IMR-90 (cell line): ENCODE measurements at regions not wholly inside any gene's neighbourhood (a gene's known extent, or its start where the extent isn't known, plus 50 kb on each side); places are given as distances from the start of the nearest gene placed in this dataset.

Experiments used
- ATAC-seq: fragments of 200-7000 bp; cut with Tn5 transposase; 2 replicates; pipeline ENCODE4 v1.9.1; 2020; ENCODE audit warnings: low read depth, mild to moderate bottlenecking, moderate library complexity
- BruUV-seq: library from RNA; stranded (reverse); fragments of 400-500 nt; replicated peaks from 2 replicates; lab custom pipeline; 2021; lab: Mats Ljungman, UMichigan
- CTCF ChIA-PET: fragments of 300-600 bp; formaldehyde crosslinking; extraction: SDS; loops from one replicate; lab custom pipeline; 2021; ENCODE audit warnings: antibody characterized with exemption; lab: Yijun Ruan, JAX
- POLR2A ChIA-PET: fragments of 300-600 bp; sonication (Branson Sonifier 250); formaldehyde crosslinking; loops from one replicate; lab custom pipeline; 2022; ENCODE audit warnings: antibody characterized with exemption; ENCODE audit not compliant: unreplicated experiment; lab: Charles Lee
- DNase-seq: peaks from one replicate; pipeline ENCODE4 v3.0.0; 2013
- H2AFZ ChIP-seq: replicated peaks from 2 replicates; pipeline ENCODE3; 2013; ENCODE audit warnings: low read length, mild to moderate bottlenecking; ENCODE audit not compliant: poor library complexity
- H2AK5ac ChIP-seq: 2 replicates; pipeline ENCODE4 v1.6.1; 2013; ENCODE audit warnings: low read depth, low read length, inconsistent platforms
- H2AK9ac ChIP-seq: replicated peaks from 2 replicates; pipeline ENCODE3; 2013; ENCODE audit warnings: mild to moderate bottlenecking, low read depth, low read length, moderate library complexity; ENCODE audit not compliant: poor library complexity
- H2BK120ac ChIP-seq: 2 replicates; pipeline ENCODE4 v1.6.1; 2013; ENCODE audit warnings: low read depth, low read length, inconsistent platforms
- H2BK15ac ChIP-seq: 3 replicates; pipeline ENCODE4 v1.6.1; 2013; ENCODE audit warnings: low read depth, low read length, inconsistent platforms
- H2BK20ac ChIP-seq: 2 replicates; pipeline ENCODE4 v1.6.1; 2013; ENCODE audit warnings: low read depth, mild to moderate bottlenecking, inconsistent platforms, low read length, moderate library complexity
- H2BK5ac ChIP-seq: 2 replicates; pipeline ENCODE4 v1.6.1; 2013; ENCODE audit warnings: mild to moderate bottlenecking, low read depth, low read length, inconsistent platforms; ENCODE audit not compliant: poor library complexity, severe bottlenecking
- H3K14ac ChIP-seq: replicated peaks from 2 replicates; pipeline ENCODE4 v1.6.1; 2013; ENCODE audit warnings: low read depth, low read length, inconsistent platforms
- H3K18ac ChIP-seq: 2 replicates; pipeline ENCODE4 v1.6.1; 2013; ENCODE audit warnings: low read depth, low read length, control low read depth
- H3K23ac ChIP-seq: 2 replicates; pipeline ENCODE4 v1.6.1; 2013; ENCODE audit warnings: low read depth, low read length, inconsistent platforms
- H3K27ac ChIP-seq: 2 replicates; pipeline ENCODE4 v1.5.1; 2013; ENCODE audit warnings: mild to moderate bottlenecking, control low read depth, low read length; ENCODE audit not compliant: insufficient read depth
- H3K27me3 ChIP-seq: 2 replicates; pipeline ENCODE4 v1.6.1; 2013; ENCODE audit warnings: low read length; ENCODE audit not compliant: control insufficient read depth, insufficient read depth
- H3K36me3 ChIP-seq: 2 replicates; pipeline ENCODE4 v1.6.1; 2013; ENCODE audit warnings: low read length, mixed read lengths; ENCODE audit not compliant: control insufficient read depth, insufficient read depth
- H3K4ac ChIP-seq: 2 replicates; pipeline ENCODE4 v1.6.1; 2013; ENCODE audit warnings: low read depth, low read length, inconsistent platforms
- H3K4me1 ChIP-seq: 2 replicates; pipeline ENCODE4 v1.6.1; 2013; ENCODE audit warnings: low read length, mixed read lengths; ENCODE audit not compliant: control insufficient read depth, insufficient read depth
- H3K4me2 ChIP-seq: 2 replicates; pipeline ENCODE4 v1.6.1; 2013; ENCODE audit warnings: low read depth, mild to moderate bottlenecking, control low read depth, low read length, moderate library complexity
- H3K4me3 ChIP-seq: 2 replicates; pipeline ENCODE4 v1.5.1; 2013; ENCODE audit warnings: low read depth, mild to moderate bottlenecking, control low read depth, low read length, moderate library complexity; ENCODE audit not compliant: insufficient read depth
- H3K56ac ChIP-seq: 2 replicates; pipeline ENCODE4 v1.6.1; 2013; ENCODE audit warnings: low read length, inconsistent platforms; ENCODE audit not compliant: insufficient read depth; ENCODE audit errors: extremely low read depth
- H3K79me1 ChIP-seq, 2 experiments: 2 replicates each; pipeline ENCODE4 v1.6.1; 2013; ENCODE audit warnings: low read length in 2 of 2, inconsistent platforms in 1 of 2, low read depth in 1 of 2
- H3K9ac ChIP-seq: 2 replicates; pipeline ENCODE4 v1.6.1; 2013; ENCODE audit warnings: low read depth, low read length, control low read depth
- H3K9me1 ChIP-seq: 2 replicates; pipeline ENCODE4 v1.6.1; 2013; ENCODE audit warnings: low read length, inconsistent platforms; ENCODE audit not compliant: insufficient read depth
- H3K9me3 ChIP-seq: 2 replicates; pipeline ENCODE4 v1.6.1; 2013; ENCODE audit warnings: low read length; ENCODE audit not compliant: control insufficient read depth, insufficient read depth
- H4K20me1 ChIP-seq: 2 replicates; pipeline ENCODE4 v1.6.1; 2013; ENCODE audit warnings: low read length, inconsistent platforms; ENCODE audit not compliant: insufficient read depth
- H4K5ac ChIP-seq: 2 replicates; pipeline ENCODE4 v1.6.1; 2013; ENCODE audit warnings: mild to moderate bottlenecking, low read depth, low read length, control low read depth
- H4K8ac ChIP-seq, 2 experiments: 2 replicates each; pipeline ENCODE4 v1.6.1; 2013; ENCODE audit warnings: low read depth in 2 of 2, low read length in 2 of 2, control low read depth in 1 of 2, inconsistent platforms in 1 of 2
- H4K91ac ChIP-seq: 2 replicates; pipeline ENCODE4 v1.6.1; 2013; ENCODE audit warnings: low read depth, low read length, inconsistent platforms; ENCODE audit not compliant: insufficient read depth
- BHLHE40 ChIP-seq: fragments of 150-350 bp; IDR thresholded peaks from 2 replicates; pipeline ENCODE4 v1.6.1; 2016; ENCODE audit warnings: mild to moderate bottlenecking, low read depth, low read length
- CEBPB ChIP-seq: IDR thresholded peaks from 2 replicates; pipeline ENCODE4 v1.6.1; 2012; ENCODE audit warnings: low read depth, low read length, improper control_type of control experiment
- CHD1 ChIP-seq: IDR thresholded peaks from 2 replicates; pipeline ENCODE4 v1.6.1; 2012; ENCODE audit warnings: low read depth, low read length, improper control_type of control experiment
- FOS ChIP-seq: fragments of 150-350 bp; IDR thresholded peaks from 2 replicates; pipeline ENCODE4 v1.6.1; 2016; ENCODE audit warnings: low read depth, low read length
- MAFK ChIP-seq: IDR thresholded peaks from 2 replicates; pipeline ENCODE4 v1.6.1; 2012; ENCODE audit warnings: low read depth, low read length, improper control_type of control experiment
- MAZ ChIP-seq: IDR thresholded peaks from 2 replicates; pipeline ENCODE4 v1.6.1; 2012; ENCODE audit warnings: low read depth, mild to moderate bottlenecking, low read length, improper control_type of control experiment, moderate library complexity, borderline replicate concordance
- MXI1 ChIP-seq: IDR thresholded peaks from 2 replicates; pipeline ENCODE4 v1.6.1; 2012; ENCODE audit warnings: low read depth, mild to moderate bottlenecking, low read length, moderate library complexity, borderline replicate concordance
- NFE2L2 ChIP-seq: fragments of 150-350 bp; IDR thresholded peaks from 2 replicates; pipeline ENCODE4 v1.6.1; 2016; ENCODE audit warnings: low read depth, mild to moderate bottlenecking, low read length
- POLR2A ChIP-seq: IDR thresholded peaks from 2 replicates; pipeline ENCODE4 v1.6.1; 2012; ENCODE audit warnings: mild to moderate bottlenecking, low read depth, low read length
- RCOR1 ChIP-seq: IDR thresholded peaks from 2 replicates; pipeline ENCODE4 v1.6.1; 2012; ENCODE audit warnings: mild to moderate bottlenecking, low read length, improper control_type of control experiment; ENCODE audit not compliant: insufficient replicate concordance
- RFX5 ChIP-seq: IDR thresholded peaks from 2 replicates; pipeline ENCODE4 v1.8.0; 2012; ENCODE audit warnings: low read depth, mild to moderate bottlenecking, low read length, moderate library complexity
- SMC3 ChIP-seq: fragments of 150-350 bp; IDR thresholded peaks from 2 replicates; pipeline ENCODE4 v1.6.1; 2016; ENCODE audit warnings: low read depth, mild to moderate bottlenecking, antibody characterized with exemption, low read length, moderate library complexity
- USF2 ChIP-seq: fragments of 150-350 bp; IDR thresholded peaks from 2 replicates; pipeline ENCODE4 v1.6.1; 2017; ENCODE audit warnings: mild to moderate bottlenecking, antibody characterized with exemption, low read length, low read depth
- WGBS, 2 experiments: methylation state at CpG; one replicate each; pipeline versions ENCODE4 v1.1.5 to v1.1.7; 2013; ENCODE audit warnings: missing lambda C conversion rate in 2 of 2; ENCODE audit not compliant: insufficient read length in 1 of 2; ENCODE audit errors: extremely low coverage in 2 of 2; 5-methylcytosine and 5-hydroxymethylcytosine counted together
- dilution Hi-C: fragments of 300-500 bp; cut with HindIII; formaldehyde crosslinking; loops from one replicate; pipeline ENCODE4 v1.14.3; 2018; ENCODE audit warnings: low sequenced_read_pairs; ENCODE audit not compliant: unreplicated experiment
- in situ Hi-C: fragments of 300-500 bp; cut with MboI; formaldehyde crosslinking; loops from 3 replicates; pipeline ENCODE4 v1.14.3; 2019; ENCODE audit warnings: low sequenced_read_pairs, inconsistent platforms, mixed read lengths
- intact Hi-C: fragments of 100-400 bp; cut with micrococcal nuclease; formaldehyde crosslinking; loops from 2 replicates; pipeline ENCODE4 v1.10.0; 2022

GRCh38 chr4:104596189-104596588, 101.5 kb upstream of the CXXC4 start:
- CTCF ChIA-PET: no interaction called here
- no peak overlapping the region for H3K56ac ChIP-seq
- H3K14ac ChIP-seq: no peak overlapping the region
- H4K5ac ChIP-seq: no peak overlapping the region
- H4K8ac ChIP-seq: no peak overlapping the region
- no peak overlapping the region for H2AK9ac ChIP-seq
- no peak overlapping the region for H3K4me2 ChIP-seq
- H4K20me1 ChIP-seq: no peaks in the 10 kb centered on the region
- intact Hi-C loops: no loop called here
- no peak overlapping the region for H2BK5ac ChIP-seq
- H2BK120ac ChIP-seq: no peak overlapping the region
- H2BK20ac ChIP-seq: no peak overlapping the region
- TF ChIP-seq USF2 (no peak), NFE2L2 (no peak), CEBPB (no peak), FOS (no peak), MXI1 (no peak), BHLHE40 (no peak), RFX5 (no peak), SMC3 (no peak), CHD1 (no peak), POLR2A (no peak), MAFK (no peak), RCOR1 (no peak), MAZ (no peak)
- H2AK5ac ChIP-seq: no peak overlapping the region
- no peak for ATAC-seq
- no peak overlapping the region for H2AFZ ChIP-seq
- H3K9me1 ChIP-seq: no peaks in the 10 kb centered on the region
- peaks cover 3% of the 10 kb centered on the region; the same call in 1 of the 2 replicates for H3K9me3 ChIP-seq
- H3K79me1 ChIP-seq: no peaks in the 10 kb centered on the region
- H3K9ac ChIP-seq: no peak overlapping the region
- POLR2A ChIA-PET: no interaction called here
- no peaks in the 10 kb centered on the region for H3K4me1 ChIP-seq
- no peak for DNase-seq
- no peak overlapping the region for H3K23ac ChIP-seq
- no peaks in the 10 kb centered on the region for H3K36me3 ChIP-seq
- in situ Hi-C loops: no loop called here
- no CpG with 5 or more reads among the region's 5 CpGs for WGBS, 2 experiments
- no peak overlapping the region for H3K27ac ChIP-seq
- no peak overlapping the region for H3K4me3 ChIP-seq
- H3K18ac ChIP-seq: no peak overlapping the region
- H4K91ac ChIP-seq: no peak overlapping the region
- no peaks in the 10 kb centered on the region for H3K27me3 ChIP-seq
- dilution Hi-C loops: no loop called here
- no peak overlapping the region for H3K4ac ChIP-seq
- no TSS peak for BruUV-seq
- H2BK15ac ChIP-seq: no peak overlapping the region
